B cell (primary cell): ENCODE measurements at regions not wholly inside any gene's neighbourhood (a gene's known extent, or its start where the extent isn't known, plus 50 kb on each side); places are given as distances from the start of the nearest gene placed in this dataset.

Experiments
- ATAC-seq: fragments of 200-7000 bp; cut with Tn5 transposase; one replicate; pipeline ENCODE4 v1.10.0; 2021; ENCODE audit warnings: low read depth, mild to moderate bottlenecking, moderate number of reproducible peaks, moderate library complexity
- CTCF ChIA-PET: fragments of 350-600 bp; sonication (Branson Sonifier 250); formaldehyde crosslinking; loops from one replicate; lab custom pipeline; 2021; ENCODE audit warnings: antibody characterized with exemption, inconsistent platforms; lab: Charles Lee
- POLR2A ChIA-PET: fragments of 350-600 bp; sonication (Branson Sonifier 250); formaldehyde crosslinking; loops from one replicate; lab custom pipeline; 2021; ENCODE audit warnings: antibody characterized with exemption; lab: Charles Lee
- DNase-seq: peaks from one replicate; pipeline ENCODE4 v3.0.0; 2013
- H2AFZ ChIP-seq: 2 replicates; pipeline ENCODE4 v1.6.1; 2012; ENCODE audit warnings: mild to moderate bottlenecking, low read depth, low read length; ENCODE audit not compliant: insufficient read depth, poor library complexity, severe bottlenecking
- H3K27ac ChIP-seq, 2 donors: 1 replicate in 1 of 2; 2 replicates in 1 of 2; pipeline ENCODE4 v1.5.1; 2012 to 2013; ENCODE audit warnings: low read length in 2 of 2, mild to moderate bottlenecking in 2 of 2, moderate library complexity in 1 of 2
- H3K27me3 ChIP-seq, 4 experiments: fragments of 200-600 bp in 1 of 4; sonication (generic) in 1 of 4; replicated peaks in 1 of 4; 1 replicate in 2 of 4; 2 replicates in 2 of 4; pipeline versions ENCODE4 v1.6.1 to v1.7.0; 2013 to 2016; ENCODE audit warnings: low read length in 3 of 4, mild to moderate bottlenecking in 2 of 4, mixed read lengths in 1 of 4, moderate library complexity in 1 of 4; ENCODE audit not compliant: insufficient read depth in 4 of 4, control insufficient read depth in 3 of 4; ENCODE audit errors: control extremely low read depth in 1 of 4
- H3K36me3 ChIP-seq, 2 experiments: replicated peaks in 1 of 2; 1 replicate in 1 of 2; 2 replicates in 1 of 2; pipeline versions ENCODE4 v1.6.1 to v1.7.1; 2013; ENCODE audit warnings: low read length in 1 of 2; ENCODE audit not compliant: insufficient read depth in 2 of 2, control insufficient read depth in 1 of 2; ENCODE audit errors: control extremely low read depth in 1 of 2, extremely low read depth in 1 of 2
- H3K4me1 ChIP-seq, 2 donors: fragments of 200-600 bp in 1 of 2; sonication (generic) in 1 of 2; 1 replicate in 1 of 2; 2 replicates in 1 of 2; pipeline versions ENCODE4 v1.5.1 to v1.6.1; 2013 to 2017; ENCODE audit warnings: low read length in 2 of 2; ENCODE audit not compliant: control insufficient read depth in 2 of 2, insufficient read depth in 2 of 2
- H3K4me2 ChIP-seq: replicated peaks from 2 replicates; pipeline ENCODE3; 2012; ENCODE audit warnings: mild to moderate bottlenecking, low read depth, low read length; ENCODE audit not compliant: poor library complexity, severe bottlenecking
- H3K4me3 ChIP-seq, 5 experiments: fragments of 200-600 bp in 1 of 5; sonication (generic) in 1 of 5; 1 replicate in 3 of 5; 2 replicates in 2 of 5; pipeline versions ENCODE4 v1.5.1 to v1.7.0; 2011 to 2016; ENCODE audit warnings: low read length in 4 of 5, mild to moderate bottlenecking in 4 of 5, low read depth in 2 of 5, control low read depth in 1 of 5, moderate library complexity in 1 of 5; ENCODE audit not compliant: insufficient read depth in 1 of 5; ENCODE audit errors: control extremely low read depth in 1 of 5, extremely low read depth in 1 of 5
- H3K79me2 ChIP-seq: fragments of 200-600 bp; sonication (generic); one replicate; pipeline ENCODE4 v1.6.0; 2016; ENCODE audit warnings: low read length; ENCODE audit not compliant: control insufficient read depth, insufficient read depth
- H3K9ac ChIP-seq: fragments of 200-600 bp; sonication (generic); 2 replicates; pipeline ENCODE4 v1.6.1; 2017; ENCODE audit warnings: mild to moderate bottlenecking, low read length, moderate library complexity
- H3K9me3 ChIP-seq, 3 donors: one replicate each; pipeline versions ENCODE4 v1.6.1 to v1.7.1; 2013; ENCODE audit warnings: low read length in 2 of 3; ENCODE audit not compliant: control insufficient read depth in 2 of 3, insufficient read depth in 1 of 3; ENCODE audit errors: control extremely low read depth in 1 of 3
- H4K20me1 ChIP-seq: 2 replicates; pipeline ENCODE4 v1.6.0; 2012; ENCODE audit warnings: mild to moderate bottlenecking, low read length; ENCODE audit not compliant: insufficient read depth, control insufficient read depth, poor library complexity, severe bottlenecking
- H3K27ac Mint-ChIP-seq: one replicate; pipeline ENCODE4 v1.8.0; 2021; ENCODE audit warnings: mixed read lengths
- H3K27me3 Mint-ChIP-seq: one replicate; pipeline ENCODE4 v1.8.0; 2021; ENCODE audit warnings: mixed read lengths
- H3K4me1 Mint-ChIP-seq: one replicate; pipeline ENCODE4 v1.8.0; 2021; ENCODE audit warnings: mixed read lengths
- H3K4me3 Mint-ChIP-seq: one replicate; pipeline ENCODE4 v1.8.0; 2021; ENCODE audit warnings: mixed read lengths
- H3K9me3 Mint-ChIP-seq: one replicate; pipeline ENCODE4 v1.8.0; 2022; ENCODE audit warnings: mixed read lengths; ENCODE audit not compliant: insufficient read depth
- EZH2 ChIP-seq: IDR thresholded peaks from 2 replicates; pipeline ENCODE4 v1.6.1; 2012; ENCODE audit warnings: borderline replicate concordance, low read depth, mild to moderate bottlenecking, moderate library complexity, low read length; ENCODE audit not compliant: insufficient read depth, poor library complexity, severe bottlenecking
- WGBS: methylation state at CpG from one replicate; pipeline ENCODE4 v1.1.5; 2013; ENCODE audit warnings: missing lambda C conversion rate; ENCODE audit not compliant: insufficient coverage; 5-methylcytosine and 5-hydroxymethylcytosine counted together
- intact Hi-C: fragments of 100-400 bp; cut with micrococcal nuclease; formaldehyde crosslinking; loops from one replicate; pipeline ENCODE4 v1.10.0; 2022
- TF ChIP-seq, protein P1 (sequence below): fragments of 200-600 bp; IDR thresholded peaks from one replicate; pipeline ENCODE4 v1.8.0; 2022; ENCODE audit warnings: antibody characterized with exemption, mild to moderate bottlenecking

GRCh38 chr2:221308507-221309066, 263.5 kb downstream of the EPHA4 start:
- Mint-ChIP-seq H3K4me1 (peaks cover 7% of the 10 kb centered on the region), H3K27me3 (peaks cover 4% of the 10 kb centered on the region), H3K27ac (no peak overlapping the region), H3K9me3 (no peaks in the 10 kb centered on the region), H3K4me3 (no peak overlapping the region)
- Histone ChIP-seq H3K9me3 (no peaks in the 10 kb centered on the region), H2AFZ (no peak overlapping the region), H3K4me3 (no peak overlapping the region), H4K20me1 (no peaks in the 10 kb centered on the region), H3K36me3 (no peaks in the 10 kb centered on the region), H3K4me1 (no peaks in the 10 kb centered on the region), H3K27ac (no peak overlapping the region), H3K79me2 (no peaks in the 10 kb centered on the region), H3K4me2 (no peak overlapping the region), H3K9ac (no peak overlapping the region), H3K27me3 (no peaks in the 10 kb centered on the region)
- DNase-seq: no peak
- intact Hi-C loops: no loop called here
- TF ChIP-seq, protein P1, sequence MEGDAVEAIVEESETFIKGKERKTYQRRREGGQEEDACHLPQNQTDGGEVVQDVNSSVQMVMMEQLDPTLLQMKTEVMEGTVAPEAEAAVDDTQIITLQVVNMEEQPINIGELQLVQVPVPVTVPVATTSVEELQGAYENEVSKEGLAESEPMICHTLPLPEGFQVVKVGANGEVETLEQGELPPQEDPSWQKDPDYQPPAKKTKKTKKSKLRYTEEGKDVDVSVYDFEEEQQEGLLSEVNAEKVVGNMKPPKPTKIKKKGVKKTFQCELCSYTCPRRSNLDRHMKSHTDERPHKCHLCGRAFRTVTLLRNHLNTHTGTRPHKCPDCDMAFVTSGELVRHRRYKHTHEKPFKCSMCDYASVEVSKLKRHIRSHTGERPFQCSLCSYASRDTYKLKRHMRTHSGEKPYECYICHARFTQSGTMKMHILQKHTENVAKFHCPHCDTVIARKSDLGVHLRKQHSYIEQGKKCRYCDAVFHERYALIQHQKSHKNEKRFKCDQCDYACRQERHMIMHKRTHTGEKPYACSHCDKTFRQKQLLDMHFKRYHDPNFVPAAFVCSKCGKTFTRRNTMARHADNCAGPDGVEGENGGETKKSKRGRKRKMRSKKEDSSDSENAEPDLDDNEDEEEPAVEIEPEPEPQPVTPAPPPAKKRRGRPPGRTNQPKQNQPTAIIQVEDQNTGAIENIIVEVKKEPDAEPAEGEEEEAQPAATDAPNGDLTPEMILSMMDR: no peak
- no peak for TF ChIP-seq EZH2
- POLR2A ChIA-PET: no interaction called here
- 83% methylated on average over 2 of the region's 4 CpGs for WGBS
- CTCF ChIA-PET: no interaction called here
- ATAC-seq: no peak

- H3K4me3 Mint-ChIP-seq: no peak overlapping the region
- no peaks in the 10 kb centered on the region for H3K9me3 Mint-ChIP-seq
- H3K27ac ChIP-seq: no peak overlapping the region
- H2AFZ ChIP-seq: no peak overlapping the region
- no peaks in the 10 kb centered on the region for H3K4me1 ChIP-seq
- H3K4me2 ChIP-seq: no peak overlapping the region
- ChIA-PET POLR2A (no interaction called here), CTCF (no interaction called here)
- H3K9ac ChIP-seq: no peak overlapping the region
- H3K4me1 Mint-ChIP-seq: peaks cover 7% of the 10 kb centered on the region
- no peaks in the 10 kb centered on the region for H3K27me3 ChIP-seq
- no peak for ATAC-seq
- no peaks in the 10 kb centered on the region for H3K79me2 ChIP-seq
- no peak for TF ChIP-seq EZH2
- TF ChIP-seq, protein P1: no peak
- 79% methylated on average over 5 of the region's 10 CpGs for WGBS
- peaks cover 11% of the 10 kb centered on the region for H3K27me3 Mint-ChIP-seq
- no peaks in the 10 kb centered on the region for H3K9me3 ChIP-seq
- H4K20me1 ChIP-seq: no peaks in the 10 kb centered on the region
- H3K36me3 ChIP-seq: no peaks in the 10 kb centered on the region
- intact Hi-C loops: no loop called here
- DNase-seq: no peak
- H3K4me3 ChIP-seq: no peak overlapping the region
- H3K27ac Mint-ChIP-seq: no peak overlapping the region
Measured at GRCh38 chr2:221309892-221310583, 262.1 kb downstream of the EPHA4 start.
